ENCODE measurements at regions not wholly inside any gene's neighbourhood (a gene's known extent, or its start where the extent isn't known, plus 50 kb on each side); places are given as distances from the start of the nearest gene placed in this dataset.

GRCh38 chr3:132979606-132980005 lies 58.6 kb upstream of the TMEM108 start:
- TF ChIP-seq, protein P1, sequence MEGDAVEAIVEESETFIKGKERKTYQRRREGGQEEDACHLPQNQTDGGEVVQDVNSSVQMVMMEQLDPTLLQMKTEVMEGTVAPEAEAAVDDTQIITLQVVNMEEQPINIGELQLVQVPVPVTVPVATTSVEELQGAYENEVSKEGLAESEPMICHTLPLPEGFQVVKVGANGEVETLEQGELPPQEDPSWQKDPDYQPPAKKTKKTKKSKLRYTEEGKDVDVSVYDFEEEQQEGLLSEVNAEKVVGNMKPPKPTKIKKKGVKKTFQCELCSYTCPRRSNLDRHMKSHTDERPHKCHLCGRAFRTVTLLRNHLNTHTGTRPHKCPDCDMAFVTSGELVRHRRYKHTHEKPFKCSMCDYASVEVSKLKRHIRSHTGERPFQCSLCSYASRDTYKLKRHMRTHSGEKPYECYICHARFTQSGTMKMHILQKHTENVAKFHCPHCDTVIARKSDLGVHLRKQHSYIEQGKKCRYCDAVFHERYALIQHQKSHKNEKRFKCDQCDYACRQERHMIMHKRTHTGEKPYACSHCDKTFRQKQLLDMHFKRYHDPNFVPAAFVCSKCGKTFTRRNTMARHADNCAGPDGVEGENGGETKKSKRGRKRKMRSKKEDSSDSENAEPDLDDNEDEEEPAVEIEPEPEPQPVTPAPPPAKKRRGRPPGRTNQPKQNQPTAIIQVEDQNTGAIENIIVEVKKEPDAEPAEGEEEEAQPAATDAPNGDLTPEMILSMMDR (IDR thresholded peaks at IDR 0.05 in 4 of 5, conservative IDR thresholded peaks at IDR 0.05 in 1 of 5), result no peak
- no peak for TF ChIP-seq POLR2A (IDR thresholded peaks at IDR 0.05)
